OCI-LY3 (cell line): ENCODE measurements at regions not wholly inside any gene's neighbourhood (a gene's known extent, or its start where the extent isn't known, plus 50 kb on each side); places are given as distances from the start of the nearest gene placed in this dataset.

Source experiments
- H2AFZ ChIP-seq: fragments of 200-600, 300-600 bp; shearing (Covaris generic); 2 replicates; pipeline ENCODE4 v1.6.0; 2014; ENCODE audit warnings: antibody characterized with exemption, low read depth, low read length
- H3K27ac ChIP-seq: fragments of 200-600, 300-600 bp; sonication (generic); 2 replicates; pipeline ENCODE4 v1.5.1; 2014; ENCODE audit warnings: mild to moderate bottlenecking, low read length, moderate library complexity, mixed read lengths
- H3K27me3 ChIP-seq: fragments of 200-600, 300-600 bp; sonication (generic); 2 replicates; pipeline ENCODE4 v1.6.1; 2014; ENCODE audit warnings: low read depth, low read length, mixed read lengths
- H3K36me3 ChIP-seq: fragments of 200-600, 300-600 bp; sonication (generic); replicated peaks from 2 replicates; pipeline ENCODE3; 2014; ENCODE audit warnings: low read depth, low read length, mixed read lengths
- H3K4me1 ChIP-seq: fragments of 300-600, 200-600 bp; sonication (generic); 2 replicates; pipeline ENCODE4 v1.6.1; 2014; ENCODE audit warnings: low read length, mixed read lengths
- H3K4me2 ChIP-seq: fragments of 200-600, 300-600 bp; sonication (generic); 2 replicates; pipeline ENCODE4 v1.6.1; 2014; ENCODE audit warnings: low read length, mixed read lengths
- H3K4me3 ChIP-seq: fragments of 300-600, 200-600 bp; sonication (generic); 2 replicates; pipeline ENCODE4 v1.5.1; 2014; ENCODE audit warnings: antibody characterized with exemption, mild to moderate bottlenecking, low read length, moderate library complexity
- H3K79me2 ChIP-seq: fragments of 300-600, 200-600 bp; shearing (Covaris generic); 2 replicates; pipeline ENCODE4 v1.6.1; 2014; ENCODE audit warnings: mild to moderate bottlenecking, low read length, mixed read lengths
- H3K9ac ChIP-seq: fragments of 300-600, 200-600 bp; shearing (Covaris generic); 2 replicates; pipeline ENCODE4 v1.6.0; 2014; ENCODE audit warnings: mild to moderate bottlenecking, low read length, moderate library complexity
- H3K9me3 ChIP-seq: fragments of 200-600, 300-600 bp; shearing (Covaris generic); 2 replicates; pipeline ENCODE4 v1.6.1; 2014; ENCODE audit warnings: low read length, mixed read lengths; ENCODE audit not compliant: insufficient read depth
- H4K20me1 ChIP-seq: fragments of 200-600, 300-600 bp; sonication (generic); 2 replicates; pipeline ENCODE4 v1.6.1; 2016; ENCODE audit warnings: low read length, mixed read lengths; ENCODE audit not compliant: insufficient read depth
- CTCF ChIP-seq: fragments of 200-600, 300-600 bp; sonication (generic); IDR thresholded peaks from 2 replicates; pipeline ENCODE4 v1.5.1; 2014; ENCODE audit warnings: antibody characterized with exemption, low read length, low read depth
- EZH2phosphoT487 ChIP-seq: fragments of 200-600 bp; shearing (Covaris generic); IDR thresholded peaks from 2 replicates; pipeline ENCODE4 v1.6.1; 2018; ENCODE audit warnings: antibody characterized with exemption, mixed run types, low read depth

GRCh38 chr6:2354138-2354491 lies 108.7 kb upstream of the GMDS start:
- Histone ChIP-seq H3K79me2 (no peaks in the 10 kb centered on the region), H3K36me3 (no peaks in the 10 kb centered on the region), H3K27ac (no peak overlapping the region), H3K27me3 (no peaks in the 10 kb centered on the region), H3K4me2 (no peak overlapping the region), H3K4me1 (no peaks in the 10 kb centered on the region; the same call in 1 of the 2 replicates), H2AFZ (no peak overlapping the region), H4K20me1 (no peaks in the 10 kb centered on the region), H3K9ac (no peak overlapping the region), H3K4me3 (no peak overlapping the region), H3K9me3 (no peaks in the 10 kb centered on the region)
- no peak for TF ChIP-seq CTCF

DNA sequence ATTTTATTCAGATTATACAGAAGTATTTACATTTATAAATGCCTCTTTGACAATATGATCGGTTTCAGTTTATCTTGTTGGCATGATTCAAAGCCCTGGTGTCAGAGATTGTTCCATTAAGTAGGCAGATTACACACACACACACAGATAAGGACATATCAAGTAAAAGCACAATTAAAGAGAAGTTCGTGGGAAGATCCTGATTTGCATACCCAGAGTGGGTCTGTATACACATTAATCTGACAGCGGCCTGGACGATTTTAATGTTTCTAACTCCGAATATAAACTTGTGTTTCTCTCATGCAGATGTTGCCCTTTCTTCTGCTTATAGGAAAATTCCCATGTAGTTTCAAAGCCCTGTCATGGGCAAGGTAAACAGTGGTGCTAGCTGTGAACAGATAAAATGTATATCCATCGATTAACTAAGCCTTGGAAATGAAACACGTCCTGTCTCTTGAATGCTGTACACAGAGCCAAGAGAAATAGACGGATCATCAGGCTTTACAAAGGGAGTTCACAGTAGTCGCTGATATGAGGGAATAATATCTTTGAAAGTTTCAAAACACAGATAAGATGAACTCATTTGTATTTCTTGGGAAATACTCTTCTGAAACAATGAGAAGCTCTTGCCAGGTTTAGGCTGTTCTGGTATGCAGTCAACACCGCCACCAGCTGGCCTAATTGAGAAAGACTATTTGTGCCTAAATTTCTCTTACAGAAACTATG lies 108.2 kb upstream of the GMDS start:
- H3K4me3 ChIP-seq, result no peak overlapping the region
- H3K4me1 ChIP-seq, result no peaks in the 10 kb centered on the region; the same call in 1 of the 2 replicates
- no peaks in the 10 kb centered on the region for H3K36me3 ChIP-seq
- no peaks in the 10 kb centered on the region for H4K20me1 ChIP-seq
- peak; percentile 75 for TF ChIP-seq CTCF
- no peak for TF ChIP-seq EZH2phosphoT487
- H3K9ac ChIP-seq, result no peak overlapping the region
- no peaks in the 10 kb centered on the region for H3K79me2 ChIP-seq
- H3K27me3 ChIP-seq, result no peaks in the 10 kb centered on the region
- no peak overlapping the region for H2AFZ ChIP-seq
- H3K4me2 ChIP-seq, result no peak overlapping the region
- H3K27ac ChIP-seq, result no peak overlapping the region
- H3K9me3 ChIP-seq, result no peaks in the 10 kb centered on the region

- Histone ChIP-seq H3K9me3 (no peaks in the 10 kb centered on the region), H3K4me1 (no peaks in the 10 kb centered on the region; the same call in 1 of the 2 replicates), H2AFZ (no peak overlapping the region)
Measured at GRCh38 chr6:2351807-2352431, 106.5 kb upstream of the GMDS start.

More at GRCh38 chr6:2351807-2352431, 106.5 kb upstream of the GMDS start:
- Histone ChIP-seq H3K79me2 (no peaks in the 10 kb centered on the region), H3K27me3 (no peaks in the 10 kb centered on the region), H3K4me2 (no peak overlapping the region), H3K36me3 (no peaks in the 10 kb centered on the region), H4K20me1 (no peaks in the 10 kb centered on the region), H3K4me3 (no peak overlapping the region), H3K27ac (no peak overlapping the region), H3K9ac (no peak overlapping the region)
- TF ChIP-seq CTCF (no peak), EZH2phosphoT487 (no peak)
